Ascending aorta (tissue), 2 donors: ENCODE measurements at regions not wholly inside any gene's neighbourhood (a gene's known extent, or its start where the extent isn't known, plus 50 kb on each side); places are given as distances from the start of the nearest gene placed in this dataset.

Source experiments
- DNase-seq, 2 donors: peaks; one replicate each; pipeline ENCODE4 v3.0.0-alpha.2; 2019; ENCODE audit warnings: low spot score in 2 of 2
- H3K27ac ChIP-seq, 2 donors: fragments of 200-600 bp; sonication (generic); one replicate each; pipeline ENCODE4 v1.5.1; 2016 to 2017; ENCODE audit warnings: mild to moderate bottlenecking in 1 of 2
- H3K27me3 ChIP-seq: fragments of 200-600 bp; sonication (generic); one replicate; pipeline ENCODE4 v1.5.1; 2017
- H3K36me3 ChIP-seq, 2 donors: fragments of 200-600 bp; sonication (generic); one replicate each; pipeline ENCODE4 v1.5.1; 2016
- H3K4me1 ChIP-seq, 2 donors: fragments of 200-600 bp; sonication (generic); one replicate each; pipeline ENCODE4 v1.5.1; 2016 to 2017; ENCODE audit warnings: mild to moderate bottlenecking in 1 of 2
- H3K4me3 ChIP-seq, 2 donors: fragments of 200-600 bp; sonication (generic); one replicate each; pipeline ENCODE4 v1.5.1; 2016 to 2017; ENCODE audit warnings: mild to moderate bottlenecking in 1 of 2
- H3K9me3 ChIP-seq, 2 donors: fragments of 200-600 bp; sonication (generic); one replicate each; pipeline ENCODE4 v1.5.1; 2016
- intact Hi-C: fragments of 100-400 bp; cut with DNase I; formaldehyde crosslinking; loops from one replicate; pipeline ENCODE4 v1.15.1; 2023
- TF ChIP-seq, protein P1 (sequence below), 3 experiments: fragments of 200-600 bp in 2 of 3; fragments of 450-650 bp in 1 of 3; sonication (generic) in 2 of 3; IDR thresholded peaks; one replicate each; pipeline ENCODE4 v1.5.1; 2016 to 2019; ENCODE audit warnings: antibody characterized with exemption in 3 of 3, mild to moderate bottlenecking in 1 of 3, moderate library complexity in 1 of 3

DNA sequence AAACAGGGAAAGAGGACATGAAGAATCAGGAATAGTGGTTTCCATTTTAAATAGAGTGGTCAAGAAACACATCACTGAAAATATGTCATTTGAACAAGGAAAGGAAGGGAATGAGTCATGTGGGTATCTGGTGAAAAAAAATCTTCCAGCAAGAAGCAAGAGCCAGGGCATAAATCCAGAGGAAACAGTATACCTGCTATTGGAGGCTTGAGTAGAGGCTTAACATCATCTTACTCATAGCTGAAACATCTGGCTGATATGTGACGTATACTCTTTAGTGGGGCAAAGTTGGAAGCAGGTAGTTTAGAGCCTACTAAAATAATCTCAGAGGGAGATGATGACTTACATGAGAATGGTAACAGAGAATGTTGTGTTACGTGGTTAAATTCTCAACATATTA lies 517.2 kb downstream of the CAAP1 start:
- intact Hi-C loops = no loop called here
- no peak overlapping the region for H3K4me3 ChIP-seq
- TF ChIP-seq, protein P1, sequence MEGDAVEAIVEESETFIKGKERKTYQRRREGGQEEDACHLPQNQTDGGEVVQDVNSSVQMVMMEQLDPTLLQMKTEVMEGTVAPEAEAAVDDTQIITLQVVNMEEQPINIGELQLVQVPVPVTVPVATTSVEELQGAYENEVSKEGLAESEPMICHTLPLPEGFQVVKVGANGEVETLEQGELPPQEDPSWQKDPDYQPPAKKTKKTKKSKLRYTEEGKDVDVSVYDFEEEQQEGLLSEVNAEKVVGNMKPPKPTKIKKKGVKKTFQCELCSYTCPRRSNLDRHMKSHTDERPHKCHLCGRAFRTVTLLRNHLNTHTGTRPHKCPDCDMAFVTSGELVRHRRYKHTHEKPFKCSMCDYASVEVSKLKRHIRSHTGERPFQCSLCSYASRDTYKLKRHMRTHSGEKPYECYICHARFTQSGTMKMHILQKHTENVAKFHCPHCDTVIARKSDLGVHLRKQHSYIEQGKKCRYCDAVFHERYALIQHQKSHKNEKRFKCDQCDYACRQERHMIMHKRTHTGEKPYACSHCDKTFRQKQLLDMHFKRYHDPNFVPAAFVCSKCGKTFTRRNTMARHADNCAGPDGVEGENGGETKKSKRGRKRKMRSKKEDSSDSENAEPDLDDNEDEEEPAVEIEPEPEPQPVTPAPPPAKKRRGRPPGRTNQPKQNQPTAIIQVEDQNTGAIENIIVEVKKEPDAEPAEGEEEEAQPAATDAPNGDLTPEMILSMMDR (IDR thresholded peaks at IDR 0.05) = no peak
- no peak for DNase-seq
- no peaks in the 10 kb centered on the region for H3K9me3 ChIP-seq
- no peaks in the 10 kb centered on the region for H3K4me1 ChIP-seq
- no peak overlapping the region for H3K27ac ChIP-seq
- no peaks in the 10 kb centered on the region for H3K27me3 ChIP-seq
- H3K36me3 ChIP-seq = no peaks in the 10 kb centered on the region

DNA sequence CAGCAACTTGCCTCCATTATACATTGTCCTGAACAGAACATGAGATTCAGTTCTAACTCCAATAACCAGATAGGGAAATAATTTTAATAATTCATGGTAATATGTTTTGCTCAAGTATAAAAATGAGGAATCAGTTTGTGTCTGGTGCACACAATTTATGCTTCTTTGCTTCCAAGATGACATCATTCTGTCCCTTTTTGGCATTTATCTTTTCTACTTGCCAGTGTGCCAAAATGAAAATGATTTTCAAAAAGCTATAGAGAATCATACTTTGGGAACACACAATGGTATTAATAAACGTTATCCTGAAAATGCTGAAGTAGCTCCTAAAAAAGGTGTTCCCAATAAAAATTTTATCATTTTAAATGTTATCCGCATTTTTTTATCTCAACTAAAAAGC lies 519.0 kb downstream of the CAAP1 start:
- Histone ChIP-seq H3K9me3 (no peaks in the 10 kb centered on the region), H3K27me3 (no peaks in the 10 kb centered on the region), H3K4me1 (no peaks in the 10 kb centered on the region), H3K27ac (no peak overlapping the region), H3K36me3 (no peaks in the 10 kb centered on the region), H3K4me3 (no peak overlapping the region)
- DNase-seq = no peak
- intact Hi-C loops = no loop called here
- TF ChIP-seq, protein P1 (IDR thresholded peaks at IDR 0.05) = no peak

DNA sequence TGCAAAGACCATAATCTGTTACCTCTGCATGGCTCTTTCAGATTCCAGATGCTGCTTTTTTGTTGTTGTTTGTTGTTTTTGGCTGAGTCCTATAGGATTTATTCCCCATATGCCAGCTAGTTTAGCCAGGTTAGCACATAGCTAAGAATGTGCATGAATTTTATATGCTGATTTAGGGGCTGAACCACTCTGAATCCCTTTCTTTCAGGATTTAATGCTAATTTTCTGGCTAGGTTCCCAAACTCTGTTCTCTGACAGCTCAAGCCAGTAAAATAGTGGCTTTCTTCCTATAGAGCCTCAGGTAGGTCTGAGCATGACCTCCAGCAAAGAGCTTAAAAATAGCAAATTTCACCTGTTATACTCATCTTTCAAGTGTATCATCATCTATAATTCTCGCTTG lies 521.4 kb downstream of the CAAP1 start:
- DNase-seq = no peak
- intact Hi-C loops = no loop called here

DNA sequence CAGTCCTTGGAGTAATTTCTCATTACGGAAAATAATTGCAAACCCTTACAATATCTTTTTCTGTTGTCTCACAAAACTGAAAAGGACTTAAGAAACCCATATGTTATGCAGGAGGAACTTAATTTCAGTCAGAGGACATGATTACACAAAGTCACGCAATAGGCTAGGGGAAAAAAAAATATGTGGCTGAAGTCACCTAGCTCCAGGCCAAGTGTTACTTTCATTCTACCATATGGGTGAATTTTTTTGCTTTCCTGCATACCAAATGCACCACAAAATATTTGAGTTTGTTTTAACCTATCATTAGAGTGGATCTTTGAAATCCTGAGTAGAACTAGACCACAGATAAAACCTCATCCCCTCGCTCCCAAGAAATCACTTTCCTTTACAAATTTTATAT lies 523.5 kb downstream of the CAAP1 start:
- intact Hi-C loops = no loop called here
- no peak overlapping the region for H3K4me3 ChIP-seq
- TF ChIP-seq, protein P1 (IDR thresholded peaks at IDR 0.05) = no peak
- no peaks in the 10 kb centered on the region for H3K9me3 ChIP-seq
- H3K27me3 ChIP-seq = no peaks in the 10 kb centered on the region
- H3K4me1 ChIP-seq = no peaks in the 10 kb centered on the region
- no peaks in the 10 kb centered on the region for H3K36me3 ChIP-seq
- no peak for DNase-seq
- no peak overlapping the region for H3K27ac ChIP-seq

More for the DNA sequence above, 521.4 kb downstream of the CAAP1 start:
- Histone ChIP-seq H3K27ac (no peak overlapping the region), H3K27me3 (no peaks in the 10 kb centered on the region), H3K36me3 (no peaks in the 10 kb centered on the region), H3K4me3 (no peak overlapping the region), H3K9me3 (no peaks in the 10 kb centered on the region), H3K4me1 (no peaks in the 10 kb centered on the region)
- TF ChIP-seq, protein P1 (IDR thresholded peaks at IDR 0.05) = no peak

DNA sequence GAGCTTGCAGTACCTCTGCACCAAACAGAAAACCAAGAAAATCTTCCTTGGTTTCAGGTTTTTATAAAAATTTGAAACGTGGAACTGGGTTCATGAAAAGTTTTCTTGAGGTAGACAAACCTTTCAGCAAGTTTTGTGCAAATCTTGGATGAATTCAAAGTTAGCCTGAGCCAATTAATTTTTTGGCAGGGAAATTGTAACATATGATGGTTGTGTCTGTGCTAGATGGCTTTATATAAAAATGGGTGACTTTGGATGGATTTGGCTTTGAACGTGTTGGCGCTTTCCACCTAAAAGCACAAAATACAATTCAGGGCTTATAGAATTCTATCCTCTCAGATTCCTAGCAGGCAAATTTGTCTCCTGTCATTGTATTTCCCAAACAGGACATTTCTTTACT lies 524.4 kb downstream of the CAAP1 start:
- Histone ChIP-seq H3K4me1 (no peaks in the 10 kb centered on the region), H3K4me3 (no peak overlapping the region), H3K36me3 (no peaks in the 10 kb centered on the region), H3K9me3 (no peaks in the 10 kb centered on the region), H3K27ac (no peak overlapping the region), H3K27me3 (no peaks in the 10 kb centered on the region)
- no peak for DNase-seq
- intact Hi-C loops = no loop called here
- TF ChIP-seq, protein P1 (IDR thresholded peaks at IDR 0.05) = no peak

DNA sequence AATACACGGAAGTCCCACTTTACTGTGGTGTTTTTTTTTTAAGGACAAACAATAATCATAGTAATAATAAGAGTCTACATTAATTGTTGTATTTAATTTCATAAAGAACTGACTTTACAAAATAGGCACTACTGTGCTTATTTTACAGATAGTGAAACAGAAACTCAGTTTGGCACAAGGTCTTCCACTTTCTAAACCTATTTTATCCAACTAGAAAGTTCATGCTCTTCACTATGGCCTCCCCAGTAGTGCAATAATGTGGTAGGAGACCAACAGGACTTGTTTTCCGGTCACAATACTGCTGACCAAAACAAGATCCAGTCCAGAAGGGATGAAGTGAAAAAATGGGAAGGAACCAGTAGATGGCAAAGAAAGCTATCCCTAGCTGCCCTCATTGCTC lies 531.6 kb downstream of the CAAP1 start:
- Histone ChIP-seq H3K27me3 (no peaks in the 10 kb centered on the region), H3K27ac (no peak overlapping the region), H3K9me3 (no peaks in the 10 kb centered on the region), H3K4me1 (no peaks in the 10 kb centered on the region), H3K36me3 (no peaks in the 10 kb centered on the region), H3K4me3 (no peak overlapping the region)
- DNase-seq = no peak
- intact Hi-C loops = no loop called here
- TF ChIP-seq, protein P1 (IDR thresholded peaks at IDR 0.05) = no peak
